ENCODE measurements at regions not wholly inside any gene's neighbourhood (a gene's known extent, or its start where the extent isn't known, plus 50 kb on each side); places are given as distances from the start of the nearest gene placed in this dataset.

DNA sequence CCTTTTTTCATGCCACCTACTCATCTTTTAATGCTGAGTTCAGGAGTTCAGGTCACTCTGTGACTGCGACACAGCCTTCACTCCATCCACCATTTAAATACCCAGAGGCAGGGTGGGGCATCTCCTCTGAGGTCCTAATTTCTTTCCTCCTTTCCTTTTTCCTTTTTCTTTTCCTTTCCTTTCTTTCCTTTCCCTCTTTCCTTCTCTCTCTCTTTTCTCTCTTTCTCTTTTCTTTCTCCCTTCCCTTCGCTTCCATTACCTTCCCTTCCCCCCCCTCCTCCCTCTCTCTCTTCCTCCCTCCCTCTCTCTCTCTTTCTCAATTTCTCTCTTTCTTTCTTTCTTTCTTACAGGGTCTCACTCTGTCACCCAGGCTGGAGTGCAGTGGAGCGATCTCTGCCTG is 145.9 kb upstream of the SVIL start:
- intact Hi-C loops (cut with micrococcal nuclease; ENCODE audit: unreplicated experiment), result no loop called here
- Histone ChIP-seq H3K4me3 (ENCODE audit: low read depth, low read length, poor library complexity, severe bottlenecking) (no peak overlapping the region), H3K4me1 (ENCODE audit: insufficient read depth, low read length, poor library complexity, severe bottlenecking) (no peaks in the 10 kb centered on the region), H3K27ac (ENCODE audit: low read depth, low read length, poor library complexity, severe bottlenecking) (no peak overlapping the region), H3K9me3 (ENCODE audit: low read depth, low read length, poor library complexity, severe bottlenecking) (no peaks in the 10 kb centered on the region), H3K36me3 (ENCODE audit: insufficient read depth, low read length, poor library complexity, severe bottlenecking) (no peaks in the 10 kb centered on the region), H3K27me3 (replicated peaks; ENCODE audit: insufficient read depth, low read depth, low read length, poor library complexity) (no peaks in the 10 kb centered on the region)
- no peak for DNase-seq (ENCODE audit: low spot score)
- TF ChIP-seq, protein P1, sequence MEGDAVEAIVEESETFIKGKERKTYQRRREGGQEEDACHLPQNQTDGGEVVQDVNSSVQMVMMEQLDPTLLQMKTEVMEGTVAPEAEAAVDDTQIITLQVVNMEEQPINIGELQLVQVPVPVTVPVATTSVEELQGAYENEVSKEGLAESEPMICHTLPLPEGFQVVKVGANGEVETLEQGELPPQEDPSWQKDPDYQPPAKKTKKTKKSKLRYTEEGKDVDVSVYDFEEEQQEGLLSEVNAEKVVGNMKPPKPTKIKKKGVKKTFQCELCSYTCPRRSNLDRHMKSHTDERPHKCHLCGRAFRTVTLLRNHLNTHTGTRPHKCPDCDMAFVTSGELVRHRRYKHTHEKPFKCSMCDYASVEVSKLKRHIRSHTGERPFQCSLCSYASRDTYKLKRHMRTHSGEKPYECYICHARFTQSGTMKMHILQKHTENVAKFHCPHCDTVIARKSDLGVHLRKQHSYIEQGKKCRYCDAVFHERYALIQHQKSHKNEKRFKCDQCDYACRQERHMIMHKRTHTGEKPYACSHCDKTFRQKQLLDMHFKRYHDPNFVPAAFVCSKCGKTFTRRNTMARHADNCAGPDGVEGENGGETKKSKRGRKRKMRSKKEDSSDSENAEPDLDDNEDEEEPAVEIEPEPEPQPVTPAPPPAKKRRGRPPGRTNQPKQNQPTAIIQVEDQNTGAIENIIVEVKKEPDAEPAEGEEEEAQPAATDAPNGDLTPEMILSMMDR (conservative IDR thresholded peaks at IDR 0.05; ENCODE audit: low read depth, low read length), result no peak
- BruUV-seq (replicated peaks), result no TSS peak
- CTCF ChIA-PET, result no interaction called here
- POLR2A ChIA-PET (ENCODE audit: low non-redundant PET), result no interaction called here

DNA sequence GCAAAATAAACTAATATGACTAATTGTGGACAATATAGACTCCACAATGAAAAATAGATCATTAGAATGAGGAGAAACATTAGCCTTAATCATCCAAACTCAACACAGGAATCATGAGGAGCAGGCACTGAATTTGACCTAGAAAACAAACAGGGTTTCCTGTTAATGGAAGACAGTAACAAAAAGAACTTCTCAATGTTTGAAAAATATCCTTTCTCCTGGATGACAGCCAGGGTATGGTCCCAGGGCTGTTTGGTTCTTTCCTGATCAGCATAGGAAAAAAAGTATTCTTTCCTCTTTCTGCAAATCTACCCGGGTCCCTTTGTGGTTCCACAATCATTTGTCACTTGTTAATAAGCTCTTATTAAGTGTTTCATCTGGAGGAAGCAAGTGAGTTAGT is 145.3 kb upstream of the SVIL start:
- Histone ChIP-seq H3K4me1 (ENCODE audit: insufficient read depth, low read length, poor library complexity, severe bottlenecking) (no peaks in the 10 kb centered on the region), H3K36me3 (ENCODE audit: insufficient read depth, low read length, poor library complexity, severe bottlenecking) (no peaks in the 10 kb centered on the region), H3K4me3 (ENCODE audit: low read depth, low read length, poor library complexity, severe bottlenecking) (no peak overlapping the region), H3K9me3 (ENCODE audit: low read depth, low read length, poor library complexity, severe bottlenecking) (no peaks in the 10 kb centered on the region), H3K27ac (ENCODE audit: low read depth, low read length, poor library complexity, severe bottlenecking) (no peak overlapping the region), H3K27me3 (replicated peaks; ENCODE audit: insufficient read depth, low read depth, low read length, poor library complexity) (no peaks in the 10 kb centered on the region)
- DNase-seq (ENCODE audit: low spot score), result no peak
- TF ChIP-seq, protein P1 (conservative IDR thresholded peaks at IDR 0.05; ENCODE audit: low read depth, low read length), result no peak
- TF ChIP-seq EZH2 (IDR thresholded peaks at IDR 0.05; ENCODE audit: borderline replicate concordance, low read depth, low read length, poor library complexity, severe bottlenecking), result no peak
- CTCF ChIA-PET, result no interaction called here
- intact Hi-C loops (cut with micrococcal nuclease; ENCODE audit: unreplicated experiment), result no loop called here
- POLR2A ChIA-PET (ENCODE audit: low non-redundant PET), result interaction anchor here (0.8 kb wide), 1 partner anchor 359 kb away, joined by 4 read pairs; no protein-coding TSS in a partner anchor
- BruUV-seq (replicated peaks), result no TSS peak

DNA sequence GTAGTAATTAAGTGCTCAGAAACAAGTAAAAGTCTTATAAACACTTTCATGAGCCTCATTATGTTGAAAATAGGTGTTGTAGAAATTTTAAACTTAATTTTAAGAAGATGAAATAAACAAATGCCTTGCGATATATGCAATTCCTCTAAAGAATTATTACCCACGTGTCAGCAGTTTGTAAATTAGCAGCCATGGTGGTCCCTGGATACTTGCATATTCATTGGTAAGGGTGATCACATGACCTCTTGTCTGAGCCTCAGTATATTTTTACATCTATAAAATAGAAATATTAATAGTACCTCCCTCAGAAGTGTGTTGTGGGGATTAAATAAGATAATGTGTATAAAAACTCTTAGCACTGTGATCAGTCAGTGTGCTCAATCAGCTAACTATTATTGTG is 141.5 kb upstream of the SVIL start:
- ChIA-PET POLR2A (ENCODE audit: low non-redundant PET) (no interaction called here), CTCF (no interaction called here)
- no peak overlapping the region for H3K4me3 ChIP-seq (ENCODE audit: low read depth, low read length, poor library complexity, severe bottlenecking)
- intact Hi-C loops (cut with micrococcal nuclease; ENCODE audit: unreplicated experiment), result no loop called here
- no peaks in the 10 kb centered on the region for H3K4me1 ChIP-seq (ENCODE audit: insufficient read depth, low read length, poor library complexity, severe bottlenecking)
- TF ChIP-seq, protein P1 (conservative IDR thresholded peaks at IDR 0.05; ENCODE audit: low read depth, low read length), result no peak
- TF ChIP-seq EZH2 (IDR thresholded peaks at IDR 0.05; ENCODE audit: borderline replicate concordance, low read depth, low read length, poor library complexity, severe bottlenecking), result no peak
- no peak overlapping the region for H3K27ac ChIP-seq (ENCODE audit: low read depth, low read length, poor library complexity, severe bottlenecking)
- no peaks in the 10 kb centered on the region for H3K9me3 ChIP-seq (ENCODE audit: low read depth, low read length, poor library complexity, severe bottlenecking)
- no peaks in the 10 kb centered on the region for H3K27me3 ChIP-seq (replicated peaks; ENCODE audit: insufficient read depth, low read depth, low read length, poor library complexity)
- no peak for DNase-seq (ENCODE audit: low spot score)
- BruUV-seq (replicated peaks), result no TSS peak
- H3K36me3 ChIP-seq (ENCODE audit: insufficient read depth, low read length, poor library complexity, severe bottlenecking), result no peaks in the 10 kb centered on the region

All from A673 (cell line).